ENCODE measurements at regions not wholly inside any gene's neighbourhood (a gene's known extent, or its start where the extent isn't known, plus 50 kb on each side); places are given as distances from the start of the nearest gene placed in this dataset.

- no peak for DNase-seq
Measured at GRCh38 chr3:18666655-18667054, 241.5 kb upstream of the SATB1 start.

DNA sequence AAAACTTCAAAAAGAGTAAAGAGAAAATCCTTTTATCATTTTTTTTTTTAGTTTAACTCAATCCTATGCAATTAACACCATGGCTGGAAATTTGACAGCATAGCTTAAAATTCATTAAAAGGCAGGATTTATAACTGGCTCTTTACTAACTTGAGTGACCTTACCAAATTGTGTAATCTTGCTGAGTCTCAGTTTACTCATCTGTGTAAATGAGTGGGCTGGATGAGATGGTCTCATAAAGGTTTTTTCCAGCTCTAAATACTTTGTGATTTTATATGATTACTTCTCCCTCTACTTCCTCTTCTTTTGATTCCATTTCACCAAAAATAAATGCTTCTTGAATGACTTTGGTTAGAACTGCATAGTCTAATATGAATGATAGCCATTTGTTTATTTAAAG, 234.9 kb upstream of the SATB1 start:
- no peak for DNase-seq

- DNase-seq: no peak
Measured at GRCh38 chr3:18657858-18658820, 233.0 kb upstream of the SATB1 start.

GRCh38 chr3:18656866-18657265, 231.7 kb upstream of the SATB1 start:
- no peak for DNase-seq

DNA sequence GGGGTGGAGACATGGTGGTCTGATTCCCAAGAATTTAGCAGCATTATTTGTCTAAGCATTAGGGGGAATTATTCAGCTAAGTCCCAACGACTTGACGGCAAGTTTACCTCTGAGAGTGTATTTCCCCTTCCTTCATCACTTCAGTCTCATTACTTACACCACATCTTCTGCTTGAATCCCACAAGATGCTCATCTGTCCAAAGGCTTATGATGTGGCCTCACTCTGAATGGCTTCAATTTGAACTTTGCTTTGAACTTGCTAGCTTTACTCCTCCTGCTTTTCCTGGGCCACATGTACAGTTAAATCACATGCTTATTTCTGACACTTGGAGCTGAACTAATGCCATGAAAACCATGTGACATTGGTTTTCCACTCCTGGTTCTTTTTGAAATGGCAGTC, 231.3 kb upstream of the SATB1 start:
- no peak for DNase-seq

- no peak for DNase-seq
Measured at GRCh38 chr3:18655827-18656226, 230.7 kb upstream of the SATB1 start.

DNA sequence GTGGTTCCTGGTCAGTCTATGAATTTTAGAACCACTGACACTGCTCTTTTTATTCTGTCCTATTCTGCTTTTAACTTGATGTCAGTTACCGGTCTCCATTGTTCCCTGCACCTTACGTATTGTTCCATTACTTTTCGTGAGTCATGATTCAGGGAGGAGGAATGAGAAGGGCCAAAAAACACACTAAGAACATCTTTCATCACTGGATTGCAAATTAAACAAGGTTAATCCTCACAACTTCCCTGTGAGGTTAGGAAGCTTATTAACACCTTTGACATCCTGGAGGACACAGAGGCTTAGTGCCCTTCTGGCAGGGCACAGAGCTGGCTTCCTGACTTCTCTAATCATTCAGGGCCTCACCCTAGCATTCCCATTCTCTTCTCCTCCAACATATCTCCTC, 227.6 kb upstream of the SATB1 start:
- DNase-seq: no peak

DNA sequence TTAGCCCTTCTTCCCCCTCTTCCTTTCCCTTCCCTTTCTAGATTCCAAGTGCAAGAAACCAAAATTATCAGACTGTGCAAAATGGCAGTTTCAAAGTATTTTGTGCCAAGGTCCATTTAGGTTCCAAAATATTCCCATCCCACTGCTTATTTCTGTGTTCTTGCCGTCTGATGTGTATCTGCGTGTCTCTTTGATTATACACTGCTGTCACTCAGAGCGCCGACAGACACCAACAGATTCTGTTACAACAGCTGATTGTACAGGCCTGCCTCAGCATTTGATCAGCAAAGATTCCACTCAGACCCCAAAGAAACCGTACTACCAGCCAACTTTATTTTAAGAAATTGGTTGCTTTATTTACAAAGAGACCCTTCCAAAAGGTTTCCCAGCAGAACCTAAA, 225.6 kb upstream of the SATB1 start:
- DNase-seq: no peak

DNA sequence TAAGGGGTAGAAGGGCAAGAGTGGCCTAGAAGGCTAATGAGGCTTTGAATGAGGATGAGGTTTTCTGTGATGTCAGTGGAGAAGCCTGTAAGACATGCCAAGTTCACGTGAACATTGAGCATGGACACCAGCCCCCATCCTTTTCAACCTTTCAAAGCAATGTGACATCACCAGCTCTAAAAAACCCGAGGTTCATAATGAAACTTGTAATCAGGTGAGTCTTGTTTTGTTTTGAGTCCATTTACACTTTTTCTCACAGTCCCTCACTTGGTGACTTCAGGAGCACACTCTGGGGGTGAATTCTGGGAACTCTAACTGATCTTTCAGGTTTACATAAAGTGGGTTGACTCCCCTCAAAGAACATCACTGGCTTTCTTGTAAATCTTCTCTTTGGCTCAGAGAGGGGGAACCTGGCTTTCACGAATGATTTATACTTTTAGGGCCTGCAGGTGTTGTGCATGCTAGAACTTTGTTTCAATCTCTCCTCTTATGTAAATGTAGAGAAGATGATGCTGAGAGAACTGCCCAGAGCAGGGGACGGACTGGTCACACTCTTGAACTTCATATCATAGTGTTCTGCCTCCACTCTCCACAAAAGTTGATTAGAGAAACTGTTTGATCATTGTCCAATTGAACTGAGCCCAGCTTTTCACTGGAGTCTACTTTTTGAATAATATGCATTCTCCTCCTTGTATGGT, 224.7 kb upstream of the SATB1 start:
- no peak for DNase-seq

DNA sequence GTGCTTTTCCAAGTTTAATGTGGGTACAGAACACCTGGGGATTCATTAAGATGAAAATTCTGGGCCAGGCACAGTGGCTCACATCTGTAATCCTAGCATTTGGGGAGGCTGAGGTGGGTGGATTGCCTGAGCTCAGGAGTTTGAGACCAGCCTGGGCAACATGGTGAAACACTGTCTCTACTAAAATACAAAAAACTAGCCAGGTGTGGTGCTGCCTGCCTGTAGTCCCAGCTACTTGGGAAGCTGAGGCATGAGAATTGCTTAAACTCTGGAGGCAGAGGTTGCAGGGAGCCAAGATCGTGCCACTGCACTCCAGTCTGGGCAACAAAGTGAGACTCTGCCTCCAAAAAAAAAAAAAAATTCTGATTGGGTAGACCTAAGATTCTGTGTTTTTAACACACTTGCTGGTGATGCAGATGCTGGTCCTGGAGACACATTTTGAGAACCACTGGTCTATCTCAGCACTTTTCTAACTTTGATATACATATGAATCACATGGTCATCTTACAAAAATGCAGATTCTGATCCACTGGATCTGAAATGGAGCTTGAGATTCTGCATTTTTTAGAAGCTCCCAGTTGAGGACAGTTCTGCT, 223.8 kb upstream of the SATB1 start:
- DNase-seq: no peak

GRCh38 chr3:18648159-18648558, 223.0 kb upstream of the SATB1 start:
- DNase-seq: no peak

GRCh38 chr3:18645619-18646018, 220.5 kb upstream of the SATB1 start:
- DNase-seq: no peak

DNA sequence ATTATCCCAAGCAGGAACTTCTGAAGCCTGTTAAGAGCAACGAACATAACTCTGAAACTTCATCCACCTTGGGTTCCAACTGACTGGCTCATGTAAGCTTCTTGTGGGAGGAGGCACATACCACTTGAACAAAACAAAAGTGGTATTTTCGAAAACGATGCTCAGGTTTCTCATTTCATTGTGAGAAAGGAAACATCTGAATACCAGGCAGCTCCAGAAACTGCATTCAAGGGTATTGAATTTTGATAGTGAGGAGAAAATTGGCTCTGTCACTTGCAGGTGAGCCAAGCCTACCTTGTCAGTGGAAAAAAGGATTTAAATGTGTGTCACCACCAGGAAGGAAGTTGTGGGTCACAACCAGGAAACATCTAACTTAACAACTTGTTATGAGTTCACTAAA, 218.1 kb upstream of the SATB1 start:
- DNase-seq: no peak

DNA sequence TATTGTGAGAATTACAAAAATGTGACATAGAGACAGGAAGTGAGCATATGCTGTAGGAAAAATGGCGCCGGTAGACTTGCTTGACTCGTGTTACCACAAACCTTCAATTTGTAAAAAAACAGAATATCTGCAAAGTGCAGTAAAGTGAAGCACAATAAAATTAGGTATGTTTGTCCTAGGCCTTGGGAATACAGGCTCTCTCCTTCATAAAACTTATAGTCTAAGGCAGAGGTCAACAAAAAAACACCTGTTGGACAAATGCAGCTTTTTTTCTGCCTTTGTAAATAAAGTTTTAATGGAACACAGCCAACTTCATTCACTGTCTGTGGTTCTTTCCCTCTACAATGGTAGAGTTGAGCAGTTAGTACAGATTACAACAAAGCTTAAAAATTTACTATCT, 216.8 kb upstream of the SATB1 start:
- DNase-seq: no peak

GRCh38 chr3:18635215-18635614, 210.1 kb upstream of the SATB1 start:
- DNase-seq: no peak

GRCh38 chr3:18634461-18634860, 209.3 kb upstream of the SATB1 start:
- DNase-seq: no peak

- no peak for DNase-seq
Measured at GRCh38 chr3:18633002-18633401, 207.9 kb upstream of the SATB1 start.

GRCh38 chr3:18630295-18630694, 205.2 kb upstream of the SATB1 start:
- DNase-seq: no peak

DNA sequence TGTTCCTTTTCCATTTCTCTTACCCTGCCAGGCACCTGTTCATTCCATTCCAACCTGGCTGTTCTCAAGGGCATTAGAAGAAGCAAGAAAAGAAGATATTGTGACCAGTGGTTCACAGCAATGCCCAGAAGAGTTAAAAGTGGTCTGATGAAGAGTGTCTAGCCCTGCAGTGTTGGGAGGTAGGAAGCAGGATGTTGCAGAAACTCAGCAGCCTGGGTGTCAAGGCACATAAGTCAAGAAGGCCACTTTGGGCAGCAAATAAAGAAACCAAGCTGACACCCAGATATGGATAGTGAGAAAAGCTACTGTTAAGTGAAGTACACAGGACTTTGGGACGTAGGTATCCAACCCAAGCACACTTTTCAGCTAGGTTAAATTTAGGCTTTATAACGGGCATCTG, 199.9 kb upstream of the SATB1 start:
- DNase-seq: no peak

DNA sequence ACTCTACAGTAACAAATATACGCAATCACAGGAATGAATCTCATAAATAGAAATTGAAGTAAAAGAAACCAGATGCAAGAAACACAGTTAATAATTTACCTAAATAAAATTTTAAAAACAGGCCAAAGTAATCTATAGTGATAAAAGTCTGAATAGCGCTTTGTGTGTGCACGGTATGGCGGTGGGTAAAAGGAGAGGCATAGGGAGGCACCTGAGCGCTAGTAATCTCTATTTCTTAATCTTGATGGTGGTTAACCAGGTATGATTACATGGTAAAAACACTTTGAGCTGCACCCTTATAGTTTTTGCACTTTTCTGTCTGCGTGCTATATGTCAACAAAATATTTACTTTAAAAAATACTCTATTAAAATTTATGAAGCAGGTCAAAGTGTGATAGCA, 198.1 kb upstream of the SATB1 start:
- DNase-seq: no peak

DNA sequence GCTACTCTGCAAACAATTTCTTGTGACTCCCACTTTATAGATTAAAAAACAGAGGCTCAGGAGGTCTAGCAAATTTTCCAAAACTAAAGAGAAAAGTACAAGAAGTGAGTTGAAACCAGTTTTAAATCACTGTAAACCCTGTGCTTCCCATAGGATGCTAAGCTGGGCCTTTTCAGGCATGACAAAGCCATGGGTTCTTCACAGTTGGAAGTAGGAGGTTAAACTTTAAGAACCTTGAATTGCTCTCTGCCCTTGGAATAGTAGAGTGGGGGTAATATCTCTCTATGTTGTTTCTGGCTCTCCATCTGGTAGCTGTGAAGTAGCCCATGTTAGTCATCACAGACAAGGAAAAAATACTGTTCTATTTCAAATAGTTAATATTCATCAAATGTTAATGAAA, 193.6 kb upstream of the SATB1 start:
- no peak for DNase-seq

DNA sequence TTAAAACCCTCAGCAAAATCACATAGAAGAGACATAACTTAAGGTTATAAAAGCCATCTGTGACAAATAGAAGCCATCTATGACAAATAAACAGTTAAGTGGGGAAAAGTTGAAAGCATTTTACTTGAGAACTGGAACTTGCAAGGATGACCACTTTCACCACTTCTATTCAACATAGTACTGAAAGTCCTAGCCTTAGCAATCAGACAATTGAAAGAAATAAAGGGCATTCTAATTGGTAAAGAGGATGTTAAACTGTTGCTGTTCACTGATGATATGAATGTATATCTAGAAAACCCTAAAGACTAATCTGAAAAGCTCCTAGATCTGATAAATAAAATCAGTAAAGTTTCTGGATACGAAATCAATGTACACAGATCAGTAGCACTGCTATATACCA, 186.9 kb upstream of the SATB1 start:
- no peak for DNase-seq

DNA sequence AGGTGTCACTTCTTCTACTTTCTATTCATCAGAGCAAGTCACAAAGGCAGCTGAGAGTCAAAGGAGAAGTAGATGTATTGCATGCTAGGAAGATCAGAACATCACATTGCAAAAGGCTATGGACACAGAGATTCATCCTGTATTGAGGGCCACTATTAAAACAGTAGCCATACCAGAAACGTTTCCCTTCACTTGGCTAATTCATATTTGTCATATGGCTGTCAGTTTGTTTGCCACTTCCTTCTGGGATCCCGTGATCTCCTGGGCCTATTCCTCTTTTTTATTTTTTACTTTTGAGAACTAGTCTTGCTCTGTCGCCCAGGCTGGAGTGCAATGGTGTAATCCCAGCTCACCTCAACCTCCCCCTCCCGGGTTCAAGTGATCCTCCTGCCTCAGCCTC, 184.0 kb upstream of the SATB1 start:
- no peak for DNase-seq

DNA sequence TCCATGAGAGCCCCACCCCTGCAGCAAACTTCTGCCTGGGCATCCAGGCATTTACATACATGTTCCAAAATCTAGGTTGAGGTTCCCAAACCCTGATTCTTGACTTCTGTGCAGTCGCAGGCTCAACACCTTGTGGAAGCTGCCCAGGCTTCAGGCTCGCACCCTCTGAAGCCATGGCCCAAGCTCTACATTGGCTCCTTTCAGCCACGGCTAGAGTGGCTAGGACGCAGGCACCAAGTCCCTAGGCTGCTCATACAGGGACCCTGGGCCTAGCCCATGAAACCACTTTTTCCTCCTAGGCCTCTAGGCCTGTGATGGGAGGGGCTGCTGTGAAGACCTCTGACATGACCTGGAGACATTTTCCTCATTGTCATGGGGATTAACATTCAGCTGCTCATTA, 172.8 kb upstream of the SATB1 start:
- no peak for DNase-seq

Measured in Kasumi-1 (cell line).